Panc1 (cell line): ENCODE measurements at regions not wholly inside any gene's neighbourhood (a gene's known extent, or its start where the extent isn't known, plus 50 kb on each side); places are given as distances from the start of the nearest gene placed in this dataset.

Experiments
- ATAC-seq: fragments of 200-7000 bp; cut with Tn5 transposase; 2 replicates; pipeline ENCODE4 v1.9.1; 2020; ENCODE audit warnings: mild to moderate bottlenecking, moderate library complexity
- BruUV-seq: library from RNA; stranded (reverse); fragments of 400-500 nt; replicated peaks from 2 replicates; lab custom pipeline; 2021; lab: Mats Ljungman, UMichigan
- CTCF ChIA-PET: fragments of 300-600 bp; sonication (Branson Sonifier 250); formaldehyde crosslinking; loops from one replicate; lab custom pipeline; 2022; ENCODE audit warnings: antibody characterized with exemption; lab: Charles Lee
- POLR2A ChIA-PET: fragments of 300-600 bp; sonication (Branson Sonifier 250); formaldehyde crosslinking; loops from one replicate; lab custom pipeline; 2022; ENCODE audit warnings: antibody characterized with exemption; lab: Charles Lee
- DNase-seq: peaks from one replicate; pipeline ENCODE4 v3.0.0-alpha.2; 2010; ENCODE audit warnings: low read depth, low spot score
- H3K27ac ChIP-seq: 2 replicates; pipeline ENCODE4 v1.5.1; 2011; ENCODE audit warnings: mild to moderate bottlenecking, low read length, inconsistent platforms
- H3K27me3 ChIP-seq: fragments of 200-500 bp; sonication (Bioruptor generic); 2 replicates; pipeline ENCODE4 v1.6.0; 2014; ENCODE audit warnings: low read length, inconsistent platforms; ENCODE audit not compliant: control insufficient read depth, insufficient read depth
- H3K36me3 ChIP-seq: fragments of 200-500 bp; sonication (Bioruptor generic); 2 replicates; pipeline ENCODE4 v1.5.1; 2014; ENCODE audit warnings: inconsistent platforms, mild to moderate bottlenecking, low read length, moderate library complexity; ENCODE audit not compliant: control insufficient read depth, insufficient read depth
- H3K4me1 ChIP-seq: 2 replicates; pipeline ENCODE4 v1.5.1; 2011; ENCODE audit warnings: inconsistent platforms, mild to moderate bottlenecking, low read length, moderate library complexity; ENCODE audit not compliant: control insufficient read depth, insufficient read depth
- H3K4me3 ChIP-seq, 2 experiments: 2 replicates each; pipeline ENCODE4 v1.5.1; 2011 to 2012; ENCODE audit warnings: low read depth in 2 of 2, low read length in 2 of 2, mild to moderate bottlenecking in 2 of 2, inconsistent platforms in 1 of 2, moderate library complexity in 1 of 2
- H3K9me3 ChIP-seq: fragments of 200-500 bp; sonication (Bioruptor generic); 2 replicates; pipeline ENCODE4 v1.5.1; 2014; ENCODE audit warnings: low read depth, mild to moderate bottlenecking, inconsistent platforms, low read length, moderate library complexity; ENCODE audit not compliant: control insufficient read depth, insufficient read depth
- POLR2AphosphoS5 ChIP-seq: IDR thresholded peaks from 2 replicates; pipeline ENCODE4 v1.6.1; 2012; ENCODE audit warnings: mild to moderate bottlenecking, low read depth, low read length, moderate library complexity
- SIN3A ChIP-seq: IDR thresholded peaks from 2 replicates; pipeline ENCODE4 v1.6.1; 2012; ENCODE audit warnings: low read depth, mild to moderate bottlenecking, low read length, moderate library complexity, borderline replicate concordance; ENCODE audit not compliant: insufficient read depth
- TCF7L2 ChIP-seq: IDR thresholded peaks from 2 replicates; pipeline ENCODE4 v1.6.1; 2011; ENCODE audit warnings: mild to moderate bottlenecking, low read depth, low read length, inconsistent platforms
- in situ Hi-C: cut with HindIII; loops from 2 replicates; pipeline ENCODE4 v1.10.0; 2016; ENCODE audit warnings: low sequenced_read_pairs, low pct_unique_long_range_greater_than_20kb
- intact Hi-C: fragments of 100-400 bp; cut with micrococcal nuclease; formaldehyde crosslinking; loops from one replicate; pipeline ENCODE4 v1.10.0; 2022; ENCODE audit not compliant: unreplicated experiment
- TF ChIP-seq, protein P1 (sequence below), 2 experiments: IDR thresholded peaks; 2 replicates each; pipeline ENCODE4 v1.6.1; 2011 to 2012; ENCODE audit warnings: low read depth in 2 of 2, control low read depth in 1 of 2, low read length in 1 of 2, mild to moderate bottlenecking in 1 of 2, moderate library complexity in 1 of 2; ENCODE audit not compliant: insufficient read depth in 1 of 2
- TF ChIP-seq, protein P2 (sequence below): fragments of 450-650 bp; IDR thresholded peaks from 2 replicates; pipeline ENCODE4 v1.5.1; 2017; ENCODE audit warnings: mild to moderate bottlenecking

DNA sequence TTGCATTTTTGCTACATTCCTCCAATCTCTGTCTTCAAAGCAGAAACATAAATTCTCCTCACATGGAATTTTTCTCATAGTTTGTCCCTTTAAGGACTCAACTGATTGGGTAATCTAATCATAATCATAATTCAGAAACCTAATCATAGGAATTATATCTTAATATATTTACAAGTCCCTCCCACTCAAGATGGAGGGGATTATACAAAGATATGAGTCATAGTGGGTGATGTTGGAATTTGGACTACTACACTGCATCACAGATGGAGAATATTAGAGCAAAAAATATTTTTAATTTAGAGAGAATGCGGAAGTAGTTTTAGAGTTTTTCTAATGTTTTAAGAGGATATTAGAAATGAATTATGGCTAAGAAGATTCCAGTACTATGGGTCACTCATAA, 1034.0 kb downstream of the DTWD2 start:
- CTCF ChIA-PET, result no interaction called here
- ATAC-seq (no peak), DNase-seq (no peak)
- TF ChIP-seq SIN3A (no peak), POLR2AphosphoS5 (no peak), TCF7L2 (no peak)
- TF ChIP-seq, protein P1, sequence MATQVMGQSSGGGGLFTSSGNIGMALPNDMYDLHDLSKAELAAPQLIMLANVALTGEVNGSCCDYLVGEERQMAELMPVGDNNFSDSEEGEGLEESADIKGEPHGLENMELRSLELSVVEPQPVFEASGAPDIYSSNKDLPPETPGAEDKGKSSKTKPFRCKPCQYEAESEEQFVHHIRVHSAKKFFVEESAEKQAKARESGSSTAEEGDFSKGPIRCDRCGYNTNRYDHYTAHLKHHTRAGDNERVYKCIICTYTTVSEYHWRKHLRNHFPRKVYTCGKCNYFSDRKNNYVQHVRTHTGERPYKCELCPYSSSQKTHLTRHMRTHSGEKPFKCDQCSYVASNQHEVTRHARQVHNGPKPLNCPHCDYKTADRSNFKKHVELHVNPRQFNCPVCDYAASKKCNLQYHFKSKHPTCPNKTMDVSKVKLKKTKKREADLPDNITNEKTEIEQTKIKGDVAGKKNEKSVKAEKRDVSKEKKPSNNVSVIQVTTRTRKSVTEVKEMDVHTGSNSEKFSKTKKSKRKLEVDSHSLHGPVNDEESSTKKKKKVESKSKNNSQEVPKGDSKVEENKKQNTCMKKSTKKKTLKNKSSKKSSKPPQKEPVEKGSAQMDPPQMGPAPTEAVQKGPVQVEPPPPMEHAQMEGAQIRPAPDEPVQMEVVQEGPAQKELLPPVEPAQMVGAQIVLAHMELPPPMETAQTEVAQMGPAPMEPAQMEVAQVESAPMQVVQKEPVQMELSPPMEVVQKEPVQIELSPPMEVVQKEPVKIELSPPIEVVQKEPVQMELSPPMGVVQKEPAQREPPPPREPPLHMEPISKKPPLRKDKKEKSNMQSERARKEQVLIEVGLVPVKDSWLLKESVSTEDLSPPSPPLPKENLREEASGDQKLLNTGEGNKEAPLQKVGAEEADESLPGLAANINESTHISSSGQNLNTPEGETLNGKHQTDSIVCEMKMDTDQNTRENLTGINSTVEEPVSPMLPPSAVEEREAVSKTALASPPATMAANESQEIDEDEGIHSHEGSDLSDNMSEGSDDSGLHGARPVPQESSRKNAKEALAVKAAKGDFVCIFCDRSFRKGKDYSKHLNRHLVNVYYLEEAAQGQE (IDR thresholded peaks at IDR 0.05; ENCODE audit: insufficient read depth in 1 of 2, low read depth in 2 of 2, low read length in 1 of 2), result no peak
- TF ChIP-seq, protein P2, sequence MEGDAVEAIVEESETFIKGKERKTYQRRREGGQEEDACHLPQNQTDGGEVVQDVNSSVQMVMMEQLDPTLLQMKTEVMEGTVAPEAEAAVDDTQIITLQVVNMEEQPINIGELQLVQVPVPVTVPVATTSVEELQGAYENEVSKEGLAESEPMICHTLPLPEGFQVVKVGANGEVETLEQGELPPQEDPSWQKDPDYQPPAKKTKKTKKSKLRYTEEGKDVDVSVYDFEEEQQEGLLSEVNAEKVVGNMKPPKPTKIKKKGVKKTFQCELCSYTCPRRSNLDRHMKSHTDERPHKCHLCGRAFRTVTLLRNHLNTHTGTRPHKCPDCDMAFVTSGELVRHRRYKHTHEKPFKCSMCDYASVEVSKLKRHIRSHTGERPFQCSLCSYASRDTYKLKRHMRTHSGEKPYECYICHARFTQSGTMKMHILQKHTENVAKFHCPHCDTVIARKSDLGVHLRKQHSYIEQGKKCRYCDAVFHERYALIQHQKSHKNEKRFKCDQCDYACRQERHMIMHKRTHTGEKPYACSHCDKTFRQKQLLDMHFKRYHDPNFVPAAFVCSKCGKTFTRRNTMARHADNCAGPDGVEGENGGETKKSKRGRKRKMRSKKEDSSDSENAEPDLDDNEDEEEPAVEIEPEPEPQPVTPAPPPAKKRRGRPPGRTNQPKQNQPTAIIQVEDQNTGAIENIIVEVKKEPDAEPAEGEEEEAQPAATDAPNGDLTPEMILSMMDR, result no peak
- Histone ChIP-seq H3K4me3 (no peak overlapping the region), H3K27ac (no peak overlapping the region), H3K36me3 (no peaks in the 10 kb centered on the region), H3K9me3 (no peaks in the 10 kb centered on the region), H3K27me3 (no peaks in the 10 kb centered on the region), H3K4me1 (no peaks in the 10 kb centered on the region)
- in situ Hi-C loops (no loop called here), intact Hi-C loops (no loop called here)
- POLR2A ChIA-PET, result no interaction called here
- no TSS peak for BruUV-seq

DNA sequence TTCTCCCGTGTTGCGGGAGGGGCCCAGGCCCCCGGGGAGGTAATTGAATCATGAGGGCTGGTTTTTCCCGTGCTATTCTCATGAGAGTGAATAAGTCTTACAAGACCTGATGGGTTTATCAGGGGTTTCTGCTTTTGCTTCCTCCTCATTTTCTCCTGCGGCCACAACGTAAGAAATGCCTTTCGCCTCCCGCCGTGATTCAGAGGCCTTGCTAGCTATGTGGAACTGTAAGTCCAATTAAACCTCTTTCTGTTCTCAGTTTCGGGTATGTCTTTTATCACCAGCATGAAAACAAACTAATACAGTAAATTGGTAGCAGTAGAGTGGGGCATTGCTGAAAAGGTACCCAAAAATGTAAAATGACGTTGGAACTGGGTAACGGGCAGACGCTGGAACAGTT, 1035.1 kb downstream of the DTWD2 start:
- no peak for TF ChIP-seq SIN3A
- TF ChIP-seq, protein P2, result no peak
- TF ChIP-seq, protein P1 (IDR thresholded peaks at IDR 0.05; ENCODE audit: insufficient read depth in 1 of 2, low read depth in 2 of 2, low read length in 1 of 2), result no peak
- no peak for TF ChIP-seq TCF7L2
- TF ChIP-seq POLR2AphosphoS5, result no peak

More for the DNA sequence above, 1035.1 kb downstream of the DTWD2 start:
- intact Hi-C loops, result no loop called here
- in situ Hi-C loops, result no loop called here
- ChIA-PET CTCF (no interaction called here), POLR2A (no interaction called here)
- H3K9me3 ChIP-seq, result no peaks in the 10 kb centered on the region
- no peak overlapping the region for H3K27ac ChIP-seq
- H3K4me3 ChIP-seq, result no peak overlapping the region
- no peak for ATAC-seq
- BruUV-seq, result no TSS peak
- H3K4me1 ChIP-seq, result no peaks in the 10 kb centered on the region
- no peaks in the 10 kb centered on the region for H3K27me3 ChIP-seq
- DNase-seq, result no peak
- H3K36me3 ChIP-seq, result no peaks in the 10 kb centered on the region
